GM18505 (cell line): ENCODE measurements at regions not wholly inside any gene's neighbourhood (a gene's known extent, or its start where the extent isn't known, plus 50 kb on each side); places are given as distances from the start of the nearest gene placed in this dataset.
"Not testable (repeated sequence)": the region's sequence is repeated elsewhere in the genome, so short reads cannot be mapped to it uniquely, and the experiment has no call there.

Experiments used
- ATAC-seq: cut with Tn5 transposase; IDR thresholded peaks from one replicate; pipeline ENCODE4 v1.9.1; 2021; ENCODE audit not compliant: unreplicated experiment
- POLR2A ChIP-seq: IDR thresholded peaks from 4 replicates; pipeline ENCODE4 v1.6.1; 2011; ENCODE audit warnings: borderline replicate concordance; ENCODE audit not compliant: insufficient read depth, insufficient read length; ENCODE audit errors: extremely low read depth

GRCh38 chr5:174622067-174622466, 102.3 kb upstream of the MSX2 start:
- no peak for TF ChIP-seq POLR2A
- no peak for ATAC-seq

GRCh38 chr5:174623018-174623417, 101.4 kb upstream of the MSX2 start:
- TF ChIP-seq POLR2A: no peak
- no peak for ATAC-seq

- ATAC-seq: no peak
- no peak for TF ChIP-seq POLR2A
Observed at GRCh38 chr5:174623433-174624019, 100.9 kb upstream of the MSX2 start.

- no peak for TF ChIP-seq POLR2A
- no peak for ATAC-seq
Observed at GRCh38 chr5:174624733-174625522, 99.5 kb upstream of the MSX2 start.

- TF ChIP-seq POLR2A: no peak
- no peak for ATAC-seq
Observed at GRCh38 chr5:174625591-174626350, 98.6 kb upstream of the MSX2 start.

- TF ChIP-seq POLR2A: no peak
- no peak for ATAC-seq
Observed at GRCh38 chr5:174626369-174626920, 97.9 kb upstream of the MSX2 start.

- no peak for ATAC-seq
- TF ChIP-seq POLR2A: no peak
Observed at GRCh38 chr5:174636094-174636493, 88.3 kb upstream of the MSX2 start.

- no peak for ATAC-seq
- no peak for TF ChIP-seq POLR2A
Observed at GRCh38 chr5:174642816-174643405, 81.5 kb upstream of the MSX2 start.

- ATAC-seq: no peak
- no peak for TF ChIP-seq POLR2A
Observed at GRCh38 chr5:174644436-174644835, 79.9 kb upstream of the MSX2 start.

- TF ChIP-seq POLR2A: no peak
- no peak for ATAC-seq
Observed at GRCh38 chr5:174644923-174645322, 79.5 kb upstream of the MSX2 start.

- no peak for TF ChIP-seq POLR2A
- no peak for ATAC-seq
Observed at GRCh38 chr5:174645677-174646076, 78.7 kb upstream of the MSX2 start.

- ATAC-seq: not testable (repeated sequence)
Observed at GRCh38 chr5:174648618-174649017, 75.8 kb upstream of the MSX2 start.

- no peak for ATAC-seq
- TF ChIP-seq POLR2A: no peak
Observed at GRCh38 chr5:174649391-174649790, 75.0 kb upstream of the MSX2 start.

- TF ChIP-seq POLR2A: no peak
- ATAC-seq: no peak
Observed at GRCh38 chr5:174654442-174654841, 69.9 kb upstream of the MSX2 start.

GRCh38 chr5:174655351-174655750, 69.0 kb upstream of the MSX2 start:
- TF ChIP-seq POLR2A: no peak
- ATAC-seq: no peak
